ENCODE measurements at regions not wholly inside any gene's neighbourhood (a gene's known extent, or its start where the extent isn't known, plus 50 kb on each side); places are given as distances from the start of the nearest gene placed in this dataset.
"Not testable (repeated sequence)": the region's sequence is repeated elsewhere in the genome, so short reads cannot be mapped to it uniquely, and the experiment has no call there.

- in situ Hi-C loops (cut with HindIII; ENCODE audit: low pct_unique_long_range_greater_than_20kb, low sequenced_read_pairs): no loop called here
- DNase-seq (ENCODE audit: low read depth in 1 of 2, low spot score in 1 of 2): peak in 1 of 2 experiments; percentile 38
- no peak for TF ChIP-seq JUND (IDR thresholded peaks at IDR 0.05; ENCODE audit: low read depth)
These were observed 856.7 kb upstream of the PRKX start for GRCh38 chrX:4570151-4570550.

GRCh38 chrX:4560192-4560591 lies 846.7 kb upstream of the PRKX start:
- TF ChIP-seq JUND (IDR thresholded peaks at IDR 0.05; ENCODE audit: low read depth): no peak
- in situ Hi-C loops (cut with HindIII; ENCODE audit: low pct_unique_long_range_greater_than_20kb, low sequenced_read_pairs): no loop called here
- DNase-seq (ENCODE audit: low read depth in 1 of 2, low spot score in 1 of 2): peak in 1 of 2 experiments; percentile 9

DNA sequence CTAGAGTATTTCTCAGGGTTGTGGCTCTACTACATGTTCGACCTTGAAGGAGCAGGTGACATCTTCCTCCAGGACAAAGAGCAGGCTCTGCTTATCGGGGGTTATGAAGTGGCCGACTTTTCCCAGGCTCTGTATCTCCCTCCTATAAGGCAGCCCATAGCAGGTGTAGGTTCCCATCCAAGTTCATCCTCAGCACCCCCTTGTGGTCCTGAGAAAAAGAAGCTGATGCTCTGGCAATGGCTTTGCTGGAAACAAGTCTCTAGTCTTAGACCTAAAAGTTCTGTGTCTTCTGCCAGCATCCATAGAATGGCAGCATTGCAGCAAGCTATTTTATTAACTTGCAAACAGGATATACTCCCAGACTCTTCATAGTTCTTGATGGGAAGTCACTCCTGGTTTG lies 836.6 kb upstream of the PRKX start:
- in situ Hi-C loops (cut with HindIII; ENCODE audit: low pct_unique_long_range_greater_than_20kb, low sequenced_read_pairs): no loop called here
- DNase-seq (ENCODE audit: low read depth in 1 of 2, low spot score in 1 of 2): peak in 1 of 2 experiments; percentile 36
- TF ChIP-seq JUND (IDR thresholded peaks at IDR 0.05; ENCODE audit: low read depth): no peak

DNA sequence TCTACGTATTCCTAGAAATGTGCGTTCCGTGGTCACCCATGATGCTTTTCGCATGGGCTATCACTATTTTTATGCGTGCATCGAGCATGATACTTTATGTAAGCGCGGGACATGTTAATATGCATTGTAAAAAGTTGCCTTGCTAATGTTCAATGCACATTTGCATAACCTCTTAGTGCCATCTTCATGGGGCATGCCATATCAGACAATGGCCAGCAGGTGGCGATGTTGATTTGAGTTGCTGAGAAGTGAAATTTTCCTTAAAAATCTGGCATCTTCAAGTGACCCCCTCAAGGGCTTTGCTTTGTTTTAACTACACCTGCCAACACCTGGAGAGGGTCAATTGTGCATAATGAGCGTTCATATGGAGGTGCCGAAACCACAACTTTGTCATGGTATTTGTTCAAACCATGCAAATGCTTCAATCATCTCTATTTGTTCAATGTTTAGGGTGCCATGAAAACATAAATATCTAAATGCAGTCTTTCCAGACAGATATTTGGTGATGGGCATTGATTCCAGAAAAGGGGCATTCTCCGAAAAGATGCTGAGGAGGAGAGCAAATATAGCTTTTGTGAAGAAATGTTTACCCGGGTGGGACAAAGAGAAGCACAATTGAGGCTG lies 833.9 kb upstream of the PRKX start:
- DNase-seq (ENCODE audit: low read depth in 1 of 2, low spot score in 1 of 2): peak; percentile 2 to 67
- no peak for TF ChIP-seq JUND (IDR thresholded peaks at IDR 0.05; ENCODE audit: low read depth)
- in situ Hi-C loops (cut with HindIII; ENCODE audit: low pct_unique_long_range_greater_than_20kb, low sequenced_read_pairs): no loop called here

DNA sequence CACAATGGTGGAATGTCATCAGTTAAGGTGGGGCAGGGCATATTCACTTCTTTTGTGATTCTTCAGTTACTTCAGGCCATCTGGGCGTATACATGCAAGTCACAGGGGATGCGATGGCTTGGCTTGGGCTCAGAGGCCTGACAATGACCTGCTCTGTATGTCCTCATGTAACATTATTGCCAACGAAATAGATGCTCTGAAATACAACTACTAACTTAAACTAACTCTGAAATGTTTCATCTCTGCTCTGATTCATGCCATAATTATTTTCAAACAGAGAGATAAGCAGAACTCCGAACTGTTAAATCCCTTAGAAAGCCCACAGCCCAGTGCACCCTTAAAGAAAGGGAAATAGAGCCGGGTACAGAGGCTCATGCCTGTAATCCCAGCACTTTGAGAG lies 832.7 kb upstream of the PRKX start:
- DNase-seq (ENCODE audit: low read depth in 1 of 2, low spot score in 1 of 2); in situ Hi-C loops (cut with HindIII; ENCODE audit: low pct_unique_long_range_greater_than_20kb, low sequenced_read_pairs): not testable (repeated sequence)

- no peak for TF ChIP-seq JUND (IDR thresholded peaks at IDR 0.05; ENCODE audit: low read depth)
- in situ Hi-C loops (cut with HindIII; ENCODE audit: low pct_unique_long_range_greater_than_20kb, low sequenced_read_pairs): no loop called here
These were observed 814.8 kb upstream of the PRKX start for GRCh38 chrX:4528247-4528646.

DNA sequence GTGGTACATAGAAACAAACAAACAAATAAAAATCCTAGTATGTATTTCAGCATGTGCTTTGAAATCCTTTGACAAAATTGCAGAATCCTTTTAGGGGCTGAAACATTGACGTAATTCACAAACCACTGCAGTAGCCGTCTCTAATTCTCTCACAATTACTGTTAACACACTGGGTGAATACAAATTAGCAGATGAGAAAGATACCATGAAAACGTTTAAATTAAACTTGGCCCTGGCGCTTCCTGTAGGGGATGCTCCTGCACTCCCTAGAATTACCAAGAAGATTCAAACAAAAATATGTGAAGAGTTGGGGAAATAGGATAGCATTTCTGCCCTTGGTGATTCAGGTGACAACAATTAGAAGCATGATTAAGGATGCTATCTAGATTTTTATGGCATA lies 772.5 kb upstream of the PRKX start:
- TF ChIP-seq JUND (IDR thresholded peaks at IDR 0.05; ENCODE audit: low read depth): no peak
- no peak for DNase-seq (ENCODE audit: low read depth in 1 of 2, low spot score in 1 of 2)
- in situ Hi-C loops (cut with HindIII; ENCODE audit: low pct_unique_long_range_greater_than_20kb, low sequenced_read_pairs): no loop called here

More at GRCh38 chrX:4528247-4528646, 814.8 kb upstream of the PRKX start:
- no peak for DNase-seq (ENCODE audit: low read depth in 1 of 2, low spot score in 1 of 2)

DNA sequence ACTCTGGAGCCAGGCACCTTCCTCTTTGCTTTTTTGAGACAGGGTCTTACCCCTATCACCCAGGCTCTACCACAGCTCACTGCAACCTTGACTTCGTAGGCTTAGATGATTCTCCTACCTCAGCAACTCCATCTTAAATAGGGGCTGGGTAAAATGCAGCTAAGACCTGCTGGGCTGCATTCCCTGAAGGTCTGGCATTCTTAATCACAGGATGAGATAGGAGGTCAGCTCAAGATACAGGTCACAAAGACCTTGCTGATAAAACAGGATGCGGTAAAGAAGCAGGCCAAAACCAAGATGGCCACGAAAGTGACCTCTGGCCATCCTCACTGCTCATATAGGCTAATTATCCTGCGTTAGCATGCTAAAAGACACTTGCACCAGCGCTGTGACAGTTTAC lies 770.8 kb upstream of the PRKX start:
- DNase-seq (ENCODE audit: low read depth in 1 of 2, low spot score in 1 of 2): no peak
- no peak for TF ChIP-seq JUND (IDR thresholded peaks at IDR 0.05; ENCODE audit: low read depth)
- in situ Hi-C loops (cut with HindIII; ENCODE audit: low pct_unique_long_range_greater_than_20kb, low sequenced_read_pairs): no loop called here

- no peak for DNase-seq (ENCODE audit: low read depth in 1 of 2, low spot score in 1 of 2)
- TF ChIP-seq JUND (IDR thresholded peaks at IDR 0.05; ENCODE audit: low read depth): no peak
- in situ Hi-C loops (cut with HindIII; ENCODE audit: low pct_unique_long_range_greater_than_20kb, low sequenced_read_pairs): no loop called here
These were observed 738.1 kb upstream of the PRKX start for GRCh38 chrX:4451591-4451990.

GRCh38 chrX:4450177-4450576 lies 736.7 kb upstream of the PRKX start:
- in situ Hi-C loops (cut with HindIII; ENCODE audit: low pct_unique_long_range_greater_than_20kb, low sequenced_read_pairs): no loop called here
- no peak for DNase-seq (ENCODE audit: low read depth in 1 of 2, low spot score in 1 of 2)
- no peak for TF ChIP-seq JUND (IDR thresholded peaks at IDR 0.05; ENCODE audit: low read depth)

DNA sequence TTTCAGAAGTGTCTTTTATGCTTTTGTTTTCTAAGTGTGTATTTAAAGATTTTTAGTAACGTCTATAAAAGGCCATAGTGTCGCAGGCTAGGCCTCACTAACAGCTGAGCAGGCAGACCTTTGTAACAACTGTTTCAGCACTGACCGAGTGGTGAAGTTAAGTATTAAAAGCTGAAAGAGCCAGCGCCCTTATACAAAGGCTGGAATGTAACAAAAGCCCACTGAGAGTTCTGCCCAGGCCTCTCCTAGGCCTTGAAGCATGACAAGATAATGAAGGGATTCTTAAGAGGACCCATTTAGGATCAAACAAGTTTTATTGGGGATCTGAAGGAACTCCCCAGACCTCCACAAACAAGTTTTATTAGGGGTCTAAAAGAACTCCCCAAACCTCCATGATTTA lies 722.5 kb upstream of the PRKX start:
- no peak for TF ChIP-seq JUND (IDR thresholded peaks at IDR 0.05; ENCODE audit: low read depth)

DNA sequence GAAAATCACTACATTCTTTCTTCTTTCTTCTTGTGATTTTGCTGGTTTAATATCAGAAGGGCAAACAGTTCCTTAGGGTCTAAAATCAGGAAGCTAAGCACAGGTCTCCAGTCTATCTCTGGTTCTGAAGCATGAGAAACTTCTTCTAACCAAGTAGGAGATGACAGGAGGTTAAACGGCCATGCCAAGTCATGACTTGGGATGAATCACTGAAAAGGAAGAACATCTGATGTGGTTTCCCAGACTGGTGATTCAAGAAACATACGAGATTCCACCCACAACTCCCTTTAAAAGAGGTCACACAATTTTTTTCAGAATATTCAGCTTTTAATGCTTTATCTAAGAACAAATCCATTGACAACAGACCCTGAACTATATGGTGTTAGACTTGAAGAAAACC lies 684.0 kb upstream of the PRKX start:
- TF ChIP-seq JUND (IDR thresholded peaks at IDR 0.05; ENCODE audit: low read depth): no peak
- in situ Hi-C loops (cut with HindIII; ENCODE audit: low pct_unique_long_range_greater_than_20kb, low sequenced_read_pairs): no loop called here
- no peak for DNase-seq (ENCODE audit: low read depth in 1 of 2, low spot score in 1 of 2)

More for the DNA sequence above, 722.5 kb upstream of the PRKX start:
- no peak for DNase-seq (ENCODE audit: low read depth in 1 of 2, low spot score in 1 of 2)
- in situ Hi-C loops (cut with HindIII; ENCODE audit: low pct_unique_long_range_greater_than_20kb, low sequenced_read_pairs): no loop called here

DNA sequence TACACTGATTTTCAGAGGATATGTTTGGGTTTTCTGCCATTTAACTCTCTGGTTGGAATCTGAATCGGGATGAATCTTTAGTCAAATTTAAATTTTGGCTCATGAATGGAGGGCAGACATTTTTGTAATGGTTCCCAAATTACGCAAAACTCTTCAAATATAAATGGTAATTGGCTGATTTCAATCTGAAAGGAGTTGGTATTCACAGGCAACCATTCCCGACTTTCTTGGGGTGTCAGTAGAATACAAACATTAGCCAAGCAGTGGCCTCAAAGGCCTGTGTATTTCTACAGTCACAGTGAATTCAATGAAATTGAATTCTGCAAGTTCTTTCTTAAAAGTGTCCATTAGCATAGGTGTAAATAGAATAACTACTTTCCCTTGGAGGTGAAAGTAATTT lies 668.8 kb upstream of the PRKX start:
- no peak for TF ChIP-seq JUND (IDR thresholded peaks at IDR 0.05; ENCODE audit: low read depth)
- in situ Hi-C loops (cut with HindIII; ENCODE audit: low pct_unique_long_range_greater_than_20kb, low sequenced_read_pairs): no loop called here
- no peak for DNase-seq (ENCODE audit: low read depth in 1 of 2, low spot score in 1 of 2)

DNA sequence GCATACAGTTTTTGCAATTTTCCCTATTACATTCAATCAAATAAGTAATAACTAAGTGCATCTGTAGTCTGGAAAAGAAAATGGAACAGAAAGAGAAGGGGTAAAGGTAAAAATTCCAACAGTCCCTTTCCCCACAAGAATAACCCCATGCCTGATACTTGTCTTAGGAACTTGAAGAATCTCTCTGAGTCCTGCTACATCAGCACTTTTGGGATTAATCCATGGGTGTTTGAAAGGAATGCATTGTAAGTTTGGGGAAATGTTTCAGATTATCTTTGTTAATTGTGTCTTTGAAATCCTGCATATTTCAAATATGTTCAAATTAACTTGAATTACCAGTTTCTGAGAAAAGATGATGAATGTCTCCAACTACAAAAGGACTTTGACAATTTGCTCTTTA lies 667.3 kb upstream of the PRKX start:
- DNase-seq (ENCODE audit: low read depth in 1 of 2, low spot score in 1 of 2): no peak
- in situ Hi-C loops (cut with HindIII; ENCODE audit: low pct_unique_long_range_greater_than_20kb, low sequenced_read_pairs): no loop called here
- TF ChIP-seq JUND (IDR thresholded peaks at IDR 0.05; ENCODE audit: low read depth): no peak
